ENCODE measurements at regions not wholly inside any gene's neighbourhood (a gene's known extent, or its start where the extent isn't known, plus 50 kb on each side); places are given as distances from the start of the nearest gene placed in this dataset.

GRCh38 chr13:90518417-90518816, 829.1 kb upstream of the MIR17HG start:
- no peak for DNase-seq (ENCODE audit: low read depth)

DNA sequence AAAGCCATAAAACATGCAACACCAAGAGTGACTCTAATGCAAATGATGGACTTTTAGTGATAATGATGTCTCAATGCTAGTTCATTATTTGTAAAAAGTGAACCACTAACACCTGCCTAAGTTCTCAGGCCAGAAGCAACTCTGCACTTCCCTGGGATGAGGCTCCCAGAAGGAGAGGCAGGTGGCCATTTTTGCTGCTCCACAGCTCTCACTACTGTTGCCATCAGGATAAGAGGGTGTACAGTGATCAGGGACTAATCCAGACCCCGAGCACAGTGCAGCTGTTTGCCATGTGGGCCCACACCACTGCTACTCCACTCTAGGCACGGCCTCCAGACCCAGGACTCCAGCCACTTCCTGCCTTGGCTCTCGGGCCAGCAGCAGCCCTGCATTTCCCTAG, 828.3 kb upstream of the MIR17HG start:
- DNase-seq (ENCODE audit: low read depth): no peak

DNA sequence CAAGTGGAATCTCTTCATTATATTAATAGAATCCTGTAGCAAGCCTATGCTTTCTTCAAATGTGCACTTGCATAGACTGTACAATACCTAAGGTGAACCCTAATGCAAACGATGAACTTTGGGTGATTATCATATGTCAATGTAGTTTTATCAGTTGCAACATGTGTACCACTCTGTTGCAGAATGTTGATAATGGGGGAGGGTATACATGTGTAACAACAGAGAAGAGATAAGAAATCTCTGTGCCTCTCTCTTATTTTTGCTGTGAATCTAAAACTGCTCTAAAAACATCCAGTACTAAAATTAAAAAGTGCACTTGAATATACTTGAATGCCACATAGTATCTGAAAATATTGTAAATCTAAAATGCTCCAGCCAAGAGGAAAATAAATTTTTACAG, 820.8 kb upstream of the MIR17HG start:
- DNase-seq (ENCODE audit: low read depth): no peak

DNA sequence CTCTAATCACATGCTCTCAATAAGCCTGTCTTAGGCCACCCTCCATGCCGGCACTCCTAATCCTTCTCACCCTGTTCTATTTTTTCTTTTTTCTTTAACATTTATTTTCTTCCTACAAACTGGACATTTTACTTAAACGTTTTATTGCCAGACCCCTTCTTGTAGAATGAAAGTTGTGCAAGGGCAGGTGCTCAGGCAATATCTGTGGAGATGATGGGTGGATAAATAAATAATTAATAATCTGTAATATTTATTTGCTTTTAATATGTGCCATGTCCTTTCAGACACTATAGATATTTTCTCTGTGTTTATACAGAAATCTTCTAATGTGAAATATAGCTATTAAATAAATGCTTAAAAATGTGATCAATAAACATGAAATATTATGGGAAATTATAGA, 815.7 kb upstream of the MIR17HG start:
- DNase-seq (ENCODE audit: low read depth): no peak

- no peak for DNase-seq (ENCODE audit: low read depth)
These were observed 814.5 kb upstream of the MIR17HG start for GRCh38 chr13:90532861-90533492.

DNA sequence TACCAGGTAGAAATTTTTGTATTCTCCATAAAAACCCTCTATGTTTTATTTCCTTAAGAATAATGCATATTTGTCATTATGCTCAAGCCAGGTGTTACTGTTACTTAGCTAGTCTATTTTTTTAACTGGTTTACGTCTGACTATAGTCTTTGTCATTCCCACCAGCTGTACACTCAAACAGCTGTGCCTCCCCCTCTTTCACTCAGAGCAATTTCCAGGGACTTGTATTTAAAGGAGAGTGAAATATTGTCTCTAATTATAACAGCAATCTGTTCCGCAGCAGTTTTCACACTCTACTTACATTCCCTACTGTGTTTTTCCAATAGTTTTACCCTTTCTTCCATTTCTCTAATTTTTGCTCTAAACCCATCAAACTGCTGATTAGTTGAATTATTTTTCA, 813.6 kb upstream of the MIR17HG start:
- no peak for DNase-seq (ENCODE audit: low read depth)

GRCh38 chr13:90534617-90535370, 812.7 kb upstream of the MIR17HG start:
- no peak for DNase-seq (ENCODE audit: low read depth)

- no peak for DNase-seq (ENCODE audit: low read depth)
These were observed 812.1 kb upstream of the MIR17HG start for GRCh38 chr13:90535421-90535820.

GRCh38 chr13:90538063-90538462, 809.4 kb upstream of the MIR17HG start:
- no peak for DNase-seq (ENCODE audit: low read depth)

DNA sequence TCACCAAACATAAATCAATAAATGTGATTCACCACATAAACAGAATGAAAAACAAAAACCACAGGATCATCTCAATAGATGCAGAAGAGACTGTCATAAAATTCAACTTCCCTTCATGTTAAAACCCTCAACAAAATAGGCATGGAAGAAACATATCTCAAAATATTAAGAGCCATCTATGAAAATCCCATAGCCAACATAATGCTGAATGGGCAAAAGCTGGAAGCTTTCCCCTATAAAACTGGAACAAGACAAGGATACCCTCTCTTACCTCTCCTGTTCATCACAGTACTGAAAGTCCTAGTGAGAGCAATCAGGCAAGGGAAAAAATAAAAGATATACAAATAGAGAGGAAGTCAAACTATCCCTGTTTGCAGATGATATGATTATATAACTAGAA, 806.1 kb upstream of the MIR17HG start:
- DNase-seq (ENCODE audit: low read depth): no peak

GRCh38 chr13:90542959-90543505, 804.5 kb upstream of the MIR17HG start:
- DNase-seq (ENCODE audit: low read depth): no peak

DNA sequence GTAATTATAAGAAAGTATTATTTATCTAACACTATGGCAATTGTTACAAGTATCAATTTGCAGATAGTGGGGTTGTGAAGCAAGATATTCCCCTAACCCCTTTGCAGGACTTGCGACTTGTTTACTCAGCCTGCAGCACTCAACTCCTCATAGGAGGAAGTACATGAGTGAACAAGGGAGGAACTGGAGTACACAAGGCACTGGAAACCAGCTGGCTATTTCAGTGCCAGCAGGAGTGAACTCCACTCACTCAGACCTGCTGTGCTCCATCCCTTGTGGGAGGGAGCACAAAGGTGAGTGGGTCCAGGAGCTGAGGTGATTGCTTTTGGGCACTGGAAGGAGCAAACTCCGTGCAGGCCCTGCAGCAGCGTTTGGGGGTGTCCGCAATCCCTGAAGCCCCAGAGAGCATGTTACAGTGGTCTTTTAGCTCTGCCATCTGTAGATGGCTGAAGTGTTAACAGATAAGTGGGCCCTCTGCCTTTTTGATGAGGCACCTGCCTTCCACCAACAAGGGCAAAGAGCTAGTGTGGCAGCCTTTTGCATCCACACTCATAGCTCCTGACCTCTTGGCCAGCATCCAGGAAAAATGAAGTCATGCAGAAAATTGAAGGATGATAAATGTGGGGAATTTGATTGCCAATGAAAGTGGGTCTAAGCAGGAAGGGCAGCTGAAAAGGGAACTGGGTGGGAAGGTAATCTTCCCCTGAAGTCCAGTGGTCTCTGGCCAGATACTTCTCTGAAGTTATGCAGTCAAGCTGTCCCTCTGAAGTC, 802.2 kb upstream of the MIR17HG start:
- DNase-seq (ENCODE audit: low read depth): peak; percentile 20

GRCh38 chr13:90547272-90547790, 800.2 kb upstream of the MIR17HG start:
- no peak for DNase-seq (ENCODE audit: low read depth)

- DNase-seq (ENCODE audit: low read depth): no peak
These were observed 796.2 kb upstream of the MIR17HG start for GRCh38 chr13:90551253-90551652.

DNA sequence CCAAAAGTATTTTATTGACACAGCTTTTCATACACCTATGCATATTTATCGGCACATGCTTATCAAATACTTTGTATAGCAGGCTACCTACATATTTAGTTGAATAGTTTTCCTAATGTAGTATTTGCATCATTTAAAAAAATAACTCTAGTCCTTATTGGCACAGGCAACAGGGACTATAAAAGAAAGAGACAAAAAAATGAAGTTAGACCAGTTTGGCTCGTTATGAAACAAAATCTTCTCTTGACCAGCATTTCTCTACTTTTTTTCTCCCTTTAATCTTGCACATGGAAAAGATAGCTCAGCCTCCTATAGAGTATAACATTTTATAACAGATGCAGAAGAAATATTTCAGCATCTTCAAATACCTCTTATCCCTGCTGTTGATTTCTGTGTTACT, 794.8 kb upstream of the MIR17HG start:
- DNase-seq (ENCODE audit: low read depth): no peak

GRCh38 chr13:90553159-90553558, 794.3 kb upstream of the MIR17HG start:
- DNase-seq (ENCODE audit: low read depth): no peak

- DNase-seq (ENCODE audit: low read depth): no peak
These were observed 789.9 kb upstream of the MIR17HG start for GRCh38 chr13:90557626-90558025.

- no peak for DNase-seq (ENCODE audit: low read depth)
These were observed 785.0 kb upstream of the MIR17HG start for GRCh38 chr13:90562443-90562842.

DNA sequence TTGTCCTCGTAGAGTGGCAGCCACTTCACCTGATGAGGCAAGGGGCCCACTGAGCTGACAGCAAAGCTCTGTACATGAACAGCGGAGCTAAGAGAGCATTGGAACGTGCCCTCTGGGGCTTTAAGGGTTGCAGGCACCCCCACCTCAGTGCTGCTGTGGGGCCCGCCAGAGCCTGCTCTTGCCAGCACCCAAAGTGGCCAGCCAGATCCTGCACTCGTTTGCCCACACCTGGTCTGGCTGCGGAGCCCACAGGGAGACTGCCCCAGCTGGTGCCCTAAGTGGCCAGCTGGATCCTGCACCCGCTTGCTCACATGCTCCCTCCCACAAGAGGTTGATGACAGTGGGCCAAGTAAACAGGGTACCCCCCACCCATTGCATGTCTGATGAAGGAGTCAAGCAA, 783.4 kb upstream of the MIR17HG start:
- no peak for DNase-seq (ENCODE audit: low read depth)

- DNase-seq (ENCODE audit: low read depth): no peak
These were observed 782.9 kb upstream of the MIR17HG start for GRCh38 chr13:90564566-90564965.

GRCh38 chr13:90565985-90566713, 781.3 kb upstream of the MIR17HG start:
- DNase-seq (ENCODE audit: low read depth): no peak

DNA sequence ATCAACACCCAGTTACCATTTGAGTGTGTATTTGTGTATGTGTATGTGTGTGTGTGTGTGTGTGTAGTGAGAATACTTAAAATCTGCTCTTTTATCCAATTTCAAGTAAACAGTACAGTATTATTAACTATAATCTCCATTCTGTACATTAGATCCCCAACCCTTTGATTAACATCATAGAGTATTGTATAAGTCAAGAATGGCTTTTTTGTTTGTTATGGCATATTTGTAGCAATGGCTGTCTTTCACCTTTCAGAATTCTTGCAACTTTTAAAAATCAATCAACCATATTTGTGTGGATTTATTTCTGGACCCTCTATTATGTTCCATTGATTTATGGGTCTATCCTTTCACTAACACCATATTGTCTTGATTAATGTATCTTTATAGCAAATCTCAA, 779.3 kb upstream of the MIR17HG start:
- no peak for DNase-seq (ENCODE audit: low read depth)

Data from M059J (cell line).